ENCODE measurements at regions not wholly inside any gene's neighbourhood (a gene's known extent, or its start where the extent isn't known, plus 50 kb on each side); places are given as distances from the start of the nearest gene placed in this dataset.

- TF ChIP-seq CTCF (IDR thresholded peaks at IDR 0.05 in 4 of 5, conservative IDR thresholded peaks at IDR 0.05 in 1 of 5), result no peak
- TF ChIP-seq POLR2A (IDR thresholded peaks at IDR 0.05), result no peak
These were observed 346.5 kb downstream of the TYW1 start for GRCh38 chr7:67343114-67343513.

All from gastrocnemius medialis (tissue), 4 donors.